ENCODE measurements at regions not wholly inside any gene's neighbourhood (a gene's known extent, or its start where the extent isn't known, plus 50 kb on each side); places are given as distances from the start of the nearest gene placed in this dataset.

- TF ChIP-seq TAF1 (IDR thresholded peaks at IDR 0.05; ENCODE audit: borderline replicate concordance, low read depth, low read length), result no peak
- no peak for TF ChIP-seq CTCF (IDR thresholded peaks at IDR 0.05 in 2 of 3, conservative IDR thresholded peaks at IDR 0.05 in 1 of 3; ENCODE audit: control insufficient read depth in 2 of 3, extremely low read depth in 1 of 3, insufficient read depth in 1 of 3, low read depth in 3 of 3, low read length in 3 of 3)
- no peak for TF ChIP-seq HDGF (IDR thresholded peaks at IDR 0.05)
These were observed 190.0 kb upstream of the BMP2 start for GRCh38 chr20:6577451-6577850.

Data from GM12878 (cell line).